HG02943 (cell line): ENCODE measurements at regions not wholly inside any gene's neighbourhood (a gene's known extent, or its start where the extent isn't known, plus 50 kb on each side); places are given as distances from the start of the nearest gene placed in this dataset.
"Not testable (repeated sequence)": the region's sequence is repeated elsewhere in the genome, so short reads cannot be mapped to it uniquely, and the experiment has no call there.

Experiments used
- ATAC-seq: cut with Tn5 transposase; IDR thresholded peaks from one replicate; pipeline ENCODE4 v1.9.1; 2021; ENCODE audit warnings: mild to moderate bottlenecking, low read depth, moderate library complexity; ENCODE audit not compliant: unreplicated experiment

GRCh38 chr3:139113231-139113992 is 68.7 kb upstream of the PRR23C start:
- ATAC-seq, result no peak

- ATAC-seq, result no peak
These were observed 69.3 kb upstream of the PRR23C start for GRCh38 chr3:139113993-139114375.

- ATAC-seq, result not testable (repeated sequence)
These were observed 71.9 kb upstream of the PRR23C start for GRCh38 chr3:139116631-139117030.

GRCh38 chr3:139117136-139117675 is 72.5 kb upstream of the PRR23C start:
- ATAC-seq, result no peak

GRCh38 chr3:139117883-139118760 is 73.4 kb upstream of the PRR23C start:
- no peak for ATAC-seq

- no peak for ATAC-seq
These were observed 74.1 kb upstream of the PRR23C start for GRCh38 chr3:139118835-139119234.

GRCh38 chr3:139119331-139120025 is 74.8 kb upstream of the PRR23C start:
- no peak for ATAC-seq

- no peak for ATAC-seq
These were observed 75.7 kb upstream of the PRR23C start for GRCh38 chr3:139120086-139121056.

GRCh38 chr3:139121513-139122220 is 77.0 kb upstream of the PRR23C start:
- no peak for ATAC-seq

GRCh38 chr3:139122221-139122581 is 77.5 kb upstream of the PRR23C start:
- ATAC-seq, result no peak

- ATAC-seq, result no peak
These were observed 77.9 kb upstream of the PRR23C start for GRCh38 chr3:139122612-139123011.

- ATAC-seq, result no peak
These were observed 78.8 kb upstream of the PRR23C start for GRCh38 chr3:139123377-139124095.

- ATAC-seq, result no peak
These were observed 79.5 kb upstream of the PRR23C start for GRCh38 chr3:139124197-139124596.

- no peak for ATAC-seq
These were observed 82.4 kb upstream of the PRR23C start for GRCh38 chr3:139127101-139127500.

- ATAC-seq, result not testable (repeated sequence)
These were observed 82.9 kb upstream of the PRR23C start for GRCh38 chr3:139127629-139128028.

GRCh38 chr3:139128803-139129202 is 84.1 kb upstream of the PRR23C start:
- ATAC-seq, result no peak

- ATAC-seq, result no peak
These were observed 85.2 kb upstream of the PRR23C start for GRCh38 chr3:139129892-139130291.

GRCh38 chr3:139130390-139131140 is 85.9 kb upstream of the PRR23C start:
- no peak for ATAC-seq
